ENCODE measurements at regions not wholly inside any gene's neighbourhood (a gene's known extent, or its start where the extent isn't known, plus 50 kb on each side); places are given as distances from the start of the nearest gene placed in this dataset.

- no peaks in the 10 kb centered on the region for H3K9me3 ChIP-seq (replicated peaks; ENCODE audit: control insufficient read depth, insufficient read depth, low read length)
- TF ChIP-seq, protein P1, sequence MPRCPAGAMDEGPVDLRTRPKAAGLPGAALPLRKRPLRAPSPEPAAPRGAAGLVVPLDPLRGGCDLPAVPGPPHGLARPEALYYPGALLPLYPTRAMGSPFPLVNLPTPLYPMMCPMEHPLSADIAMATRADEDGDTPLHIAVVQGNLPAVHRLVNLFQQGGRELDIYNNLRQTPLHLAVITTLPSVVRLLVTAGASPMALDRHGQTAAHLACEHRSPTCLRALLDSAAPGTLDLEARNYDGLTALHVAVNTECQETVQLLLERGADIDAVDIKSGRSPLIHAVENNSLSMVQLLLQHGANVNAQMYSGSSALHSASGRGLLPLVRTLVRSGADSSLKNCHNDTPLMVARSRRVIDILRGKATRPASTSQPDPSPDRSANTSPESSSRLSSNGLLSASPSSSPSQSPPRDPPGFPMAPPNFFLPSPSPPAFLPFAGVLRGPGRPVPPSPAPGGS (IDR thresholded peaks at IDR 0.05; ENCODE audit: borderline replicate concordance, insufficient read depth, low read depth, low read length, poor library complexity, severe bottlenecking): peak; percentile 25
- no peak for TF ChIP-seq ZNF207 (IDR thresholded peaks at IDR 0.05; ENCODE audit: borderline replicate concordance)
- FAIRE-seq (no peak), DNase-seq (ENCODE audit: low read depth, low spot score) (no peak), ATAC-seq (no peak)
- in situ Hi-C loops (cut with MboI) (no loop called here), intact Hi-C loops (cut with micrococcal nuclease; ENCODE audit: unreplicated experiment) (no loop called here)
- H3K4me2 ChIP-seq (ENCODE audit: control insufficient read depth, insufficient read depth): no peak overlapping the region
- H3K27me3 ChIP-seq (replicated peaks in 1 of 2; ENCODE audit: control insufficient read depth in 2 of 2, insufficient read depth in 2 of 2, low read length in 1 of 2): no peaks in the 10 kb centered on the region
- RAD21 ChIA-PET (ENCODE audit: unreplicated experiment): no interaction called here
- no peak overlapping the region for H3K9ac ChIP-seq (ENCODE audit: control insufficient read depth, insufficient read depth, low read length)
- POLR2A ChIA-PET: no interaction called here
- H3K36me3 ChIP-seq (ENCODE audit: control insufficient read depth in 2 of 2, insufficient read depth in 2 of 2, low read length in 1 of 2): no peaks in the 10 kb centered on the region; a peak in 1 of 4 replicates
- no TSS peak for BruUV-seq (replicated peaks)
- H3K79me2 ChIP-seq (ENCODE audit: control insufficient read depth, insufficient read depth, low read length): no peaks in the 10 kb centered on the region
- H3K4me3 ChIP-seq: no peak overlapping the region
- no peaks in the 10 kb centered on the region for H4K20me1 ChIP-seq (ENCODE audit: control insufficient read depth, insufficient read depth)
- no peak overlapping the region for H2AFZ ChIP-seq (ENCODE audit: control insufficient read depth, low read depth, low read length)
- SMC1A ChIA-PET (ENCODE audit: uncharacterized antibody, unreplicated experiment): interaction anchor here (1.4 kb wide), 2 partner anchors 27 to 67 kb away, joined by 4 read pairs; no protein-coding TSS in a partner anchor
- H3K27ac ChIP-seq (ENCODE audit: control insufficient read depth, insufficient read depth): no peak overlapping the region
- CTCF ChIA-PET: no interaction called here
- no peaks in the 10 kb centered on the region for H3K4me1 ChIP-seq (ENCODE audit: control insufficient read depth, insufficient read depth, low read length)
- WGBS (ENCODE audit: insufficient coverage, insufficient replicate concordance, low lambda C conversion rate, missing lambda C conversion rate): 76% methylated on average over 5 of the region's 5 CpGs
Observed at GRCh38 chr3:156620901-156621300, 53.5 kb upstream of the TIPARP start.

GRCh38 chr3:156620260-156620659 is 54.1 kb upstream of the TIPARP start:
- DNase-seq (ENCODE audit: low read depth, low spot score) (no peak), ATAC-seq (peak; percentile 66), FAIRE-seq (no peak)
- Histone ChIP-seq H3K4me3 (no peak overlapping the region), H3K27ac (ENCODE audit: control insufficient read depth, insufficient read depth) (no peak overlapping the region), H3K9me3 (replicated peaks; ENCODE audit: control insufficient read depth, insufficient read depth, low read length) (no peaks in the 10 kb centered on the region), H3K4me2 (ENCODE audit: control insufficient read depth, insufficient read depth) (no peak overlapping the region), H3K4me1 (ENCODE audit: control insufficient read depth, insufficient read depth, low read length) (no peaks in the 10 kb centered on the region), H4K20me1 (ENCODE audit: control insufficient read depth, insufficient read depth) (no peaks in the 10 kb centered on the region), H3K36me3 (ENCODE audit: control insufficient read depth in 2 of 2, insufficient read depth in 2 of 2, low read length in 1 of 2) (no peaks in the 10 kb centered on the region), H3K9ac (ENCODE audit: control insufficient read depth, insufficient read depth, low read length) (no peak overlapping the region), H3K79me2 (ENCODE audit: control insufficient read depth, insufficient read depth, low read length) (no peaks in the 10 kb centered on the region), H2AFZ (ENCODE audit: control insufficient read depth, low read depth, low read length) (no peak overlapping the region), H3K27me3 (replicated peaks in 1 of 2; ENCODE audit: control insufficient read depth in 2 of 2, insufficient read depth in 2 of 2, low read length in 1 of 2) (no peaks in the 10 kb centered on the region)
- 62% methylated on average over 2 of the region's 2 CpGs for WGBS (ENCODE audit: insufficient coverage, insufficient replicate concordance, low lambda C conversion rate, missing lambda C conversion rate)
- in situ Hi-C loops (cut with MboI): no loop called here
- intact Hi-C loops (cut with micrococcal nuclease; ENCODE audit: unreplicated experiment): no loop called here
- POLR2A ChIA-PET: interaction anchor here (0.7 kb wide), 1 partner anchor 329 kb away, joined by 6 read pairs; no protein-coding TSS in a partner anchor
- CTCF ChIA-PET: interaction anchor here (1.1 kb wide), 1 partner anchor 128 kb away, joined by 3 read pairs; no protein-coding TSS in a partner anchor
- SMC1A ChIA-PET (ENCODE audit: uncharacterized antibody, unreplicated experiment): interaction anchor here (1.4 kb wide), 2 partner anchors 28 to 66 kb away, joined by 4 read pairs; no protein-coding TSS in a partner anchor
- no TSS peak for BruUV-seq (replicated peaks)
- RAD21 ChIA-PET (ENCODE audit: unreplicated experiment): interaction anchor here (0.9 kb wide), 1 partner anchor 25 kb away, joined by 3 read pairs; no protein-coding TSS in a partner anchor
- no peak for TF ChIP-seq IKZF1 (conservative IDR thresholded peaks at IDR 0.05)
- TF ChIP-seq EGR1 (IDR thresholded peaks at IDR 0.05; ENCODE audit: borderline replicate concordance in 1 of 2, low read depth in 2 of 2, low read length in 2 of 2): no peak
- peak in 1 of 2 experiments; percentile 67; a peak in 2 of 4 replicates for TF ChIP-seq BHLHE40 (IDR thresholded peaks at IDR 0.05; ENCODE audit: borderline replicate concordance in 1 of 2, low read depth in 2 of 2, low read length in 1 of 2)
- TF ChIP-seq MEF2A (IDR thresholded peaks at IDR 0.05; ENCODE audit: insufficient read depth, low read depth, low read length): no peak
- TF ChIP-seq SIN3A (IDR thresholded peaks at IDR 0.05; ENCODE audit: low read depth, low read length): no peak
- TF ChIP-seq RAD51 (IDR thresholded peaks at IDR 0.05): peak; percentile 71
- no peak for TF ChIP-seq TCF12 (IDR thresholded peaks at IDR 0.05; ENCODE audit: low read depth, low read length)
- no peak for TF ChIP-seq FOXM1 (IDR thresholded peaks at IDR 0.05; ENCODE audit: low read depth, low read length)
- TF ChIP-seq CBFB (IDR thresholded peaks at IDR 0.05; ENCODE audit: low read depth): no peak
- no peak for TF ChIP-seq TBL1XR1 (IDR thresholded peaks at IDR 0.05; ENCODE audit: low read depth, low read length)
- no peak for TF ChIP-seq MXI1 (IDR thresholded peaks at IDR 0.05; ENCODE audit: low read depth, low read length)
- no peak for TF ChIP-seq CBX5 (IDR thresholded peaks at IDR 0.05; ENCODE audit: low read depth)

All from GM12878 (cell line).